ENCODE measurements at regions not wholly inside any gene's neighbourhood (a gene's known extent, or its start where the extent isn't known, plus 50 kb on each side); places are given as distances from the start of the nearest gene placed in this dataset.

- intact Hi-C loops (cut with micrococcal nuclease; ENCODE audit: unreplicated experiment), result loop anchor here (10.0 kb wide), 1 partner anchor 141 kb away; no protein-coding TSS in a partner anchor
- BruUV-seq (replicated peaks), result no TSS peak
- no peaks in the 10 kb centered on the region for H3K9me3 ChIP-seq (ENCODE audit: low read length)
- no peak overlapping the region for H2AFZ ChIP-seq (ENCODE audit: low read length)
- no peak overlapping the region for H3K4me3 ChIP-seq (ENCODE audit: low read depth, low read length, poor library complexity, severe bottlenecking)
- ChIA-PET POLR2A (no interaction called here), CTCF (ENCODE audit: unreplicated experiment) (no interaction called here)
- H3K27ac ChIP-seq (ENCODE audit: low read depth, low read length, poor library complexity, severe bottlenecking), result no peak overlapping the region
- peaks cover 24% of the 10 kb centered on the region for H3K4me1 ChIP-seq (ENCODE audit: insufficient read depth, low read length, poor library complexity, severe bottlenecking)
- no peaks in the 10 kb centered on the region for H3K9me2 ChIP-seq (ENCODE audit: insufficient read depth, low read length)
- TF ChIP-seq EZH2phosphoT487 (IDR thresholded peaks at IDR 0.05; ENCODE audit: borderline replicate concordance, low read depth, low read length) (no peak), CTCF (conservative IDR thresholded peaks at IDR 0.05; ENCODE audit: low read length) (no peak)
- no peaks in the 10 kb centered on the region for H3K36me3 ChIP-seq (ENCODE audit: insufficient read depth, low read length)
- H3K4me2 ChIP-seq (ENCODE audit: low read length), result no peak overlapping the region
- no peaks in the 10 kb centered on the region for H3K79me2 ChIP-seq (ENCODE audit: insufficient read depth, low read depth, low read length)
- no peak for DNase-seq (ENCODE audit: low spot score)
- no peaks in the 10 kb centered on the region for H4K20me1 ChIP-seq (ENCODE audit: insufficient read depth, low read length)
Measured at GRCh38 chr16:65905331-65905730, 461.2 kb upstream of the CDH5 start.

- Histone ChIP-seq H3K9me3 (ENCODE audit: low read length) (no peaks in the 10 kb centered on the region), H3K4me1 (ENCODE audit: insufficient read depth, low read length, poor library complexity, severe bottlenecking) (no peaks in the 10 kb centered on the region), H3K9me2 (ENCODE audit: insufficient read depth, low read length) (no peaks in the 10 kb centered on the region), H3K4me3 (ENCODE audit: low read depth, low read length, poor library complexity, severe bottlenecking) (no peak overlapping the region), H3K27ac (ENCODE audit: low read depth, low read length, poor library complexity, severe bottlenecking) (no peak overlapping the region), H3K79me2 (ENCODE audit: insufficient read depth, low read depth, low read length) (no peaks in the 10 kb centered on the region), H2AFZ (ENCODE audit: low read length) (no peak overlapping the region), H3K36me3 (ENCODE audit: insufficient read depth, low read length) (no peaks in the 10 kb centered on the region), H4K20me1 (ENCODE audit: insufficient read depth, low read length) (no peaks in the 10 kb centered on the region), H3K4me2 (ENCODE audit: low read length) (no peak overlapping the region)
- no peak for DNase-seq (ENCODE audit: low spot score)
- no peak for TF ChIP-seq CTCF (conservative IDR thresholded peaks at IDR 0.05; ENCODE audit: low read length)
- CTCF ChIA-PET (ENCODE audit: unreplicated experiment), result no interaction called here
- POLR2A ChIA-PET, result no interaction called here
- intact Hi-C loops (cut with micrococcal nuclease; ENCODE audit: unreplicated experiment), result no loop called here
- BruUV-seq (replicated peaks), result no TSS peak
Measured at GRCh38 chr16:65896448-65897153, 469.9 kb upstream of the CDH5 start.

DNA sequence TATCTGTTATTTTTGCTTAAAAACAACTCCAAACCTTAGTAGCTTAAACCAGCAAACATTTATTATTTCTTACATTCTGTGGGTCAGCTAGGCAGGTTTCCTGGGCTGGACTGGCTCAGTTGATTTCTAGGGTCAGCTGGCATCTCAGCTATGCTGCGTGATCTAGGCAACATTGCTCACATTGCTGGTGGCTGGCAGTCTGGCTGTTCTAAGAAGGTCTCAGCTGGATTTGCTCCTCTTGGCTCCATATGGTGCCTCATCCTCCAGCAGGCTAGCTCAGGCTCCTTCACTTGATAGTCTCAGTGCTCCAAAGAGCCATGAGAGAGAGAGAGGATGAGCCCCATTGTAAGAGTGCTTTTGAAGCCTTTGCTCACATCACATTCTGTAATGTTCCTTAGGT is 470.6 kb upstream of the CDH5 start:
- BruUV-seq (replicated peaks), result no TSS peak
- intact Hi-C loops (cut with micrococcal nuclease; ENCODE audit: unreplicated experiment), result no loop called here
- DNase-seq (ENCODE audit: low spot score), result no peak
- ChIA-PET POLR2A (no interaction called here), CTCF (ENCODE audit: unreplicated experiment) (no interaction called here)
- H4K20me1 ChIP-seq (ENCODE audit: insufficient read depth, low read length), result no peaks in the 10 kb centered on the region
- H2AFZ ChIP-seq (ENCODE audit: low read length), result no peak overlapping the region
- H3K27ac ChIP-seq (ENCODE audit: low read depth, low read length, poor library complexity, severe bottlenecking), result no peak overlapping the region
- H3K9me2 ChIP-seq (ENCODE audit: insufficient read depth, low read length), result no peaks in the 10 kb centered on the region
- H3K36me3 ChIP-seq (ENCODE audit: insufficient read depth, low read length), result no peaks in the 10 kb centered on the region
- no peaks in the 10 kb centered on the region for H3K79me2 ChIP-seq (ENCODE audit: insufficient read depth, low read depth, low read length)
- no peaks in the 10 kb centered on the region for H3K9me3 ChIP-seq (ENCODE audit: low read length)
- TF ChIP-seq CTCF (conservative IDR thresholded peaks at IDR 0.05; ENCODE audit: low read length) (no peak), EZH2phosphoT487 (IDR thresholded peaks at IDR 0.05; ENCODE audit: borderline replicate concordance, low read depth, low read length) (no peak)
- H3K4me1 ChIP-seq (ENCODE audit: insufficient read depth, low read length, poor library complexity, severe bottlenecking), result no peaks in the 10 kb centered on the region
- H3K4me3 ChIP-seq (ENCODE audit: low read depth, low read length, poor library complexity, severe bottlenecking), result no peak overlapping the region
- no peak overlapping the region for H3K4me2 ChIP-seq (ENCODE audit: low read length)
